K562 (cell line): ENCODE measurements at regions not wholly inside any gene's neighbourhood (a gene's known extent, or its start where the extent isn't known, plus 50 kb on each side); places are given as distances from the start of the nearest gene placed in this dataset.
"Not testable (repeated sequence)": the region's sequence is repeated elsewhere in the genome, so short reads cannot be mapped to it uniquely, and the experiment has no call there.

Source experiments
- ATAC-seq: fragments of 200-7000 bp; cut with Tn5 transposase; 3 replicates; pipeline ENCODE4 v1.9.1; 2020; ENCODE audit warnings: moderate library complexity
- BruUV-seq: library from RNA; stranded (reverse); fragments of 400-500 nt; replicated peaks from 2 replicates; lab custom pipeline; 2021; lab: Mats Ljungman, UMichigan
- CTCF ChIA-PET: fragments of 300-600 bp; formaldehyde crosslinking; extraction: SDS; loops from one replicate; lab custom pipeline; 2021; ENCODE audit warnings: low intra/inter-chr PET ratio; lab: Yijun Ruan, JAX
- POLR2A ChIA-PET: fragments of 300-600, 350-650 bp; sonication (Branson Sonifier 250); formaldehyde crosslinking; extraction: SDS; loops from one replicate; lab custom pipeline; 2021; ENCODE audit warnings: antibody characterized with exemption, inconsistent platforms; lab: Yijun Ruan, JAX
- DNase-seq, 4 experiments: peaks; one replicate each; pipeline versions ENCODE4 v3.0.0 to v3.0.0-alpha.2; 2011 to 2018; ENCODE audit warnings: low spot score in 3 of 4, mixed read lengths in 3 of 4; ENCODE audit errors: extremely low read depth in 1 of 4
- FAIRE-seq: peaks from 2 replicates; lab custom pipeline; 2011; peaks lifted over from hg19 to GRCh38; lab: Jason Lieb, UNC
- H2AFZ ChIP-seq: 2 replicates; pipeline ENCODE4 v1.6.0; 2011; ENCODE audit warnings: low read depth, low read length, control low read depth, inconsistent platforms
- H3K27ac ChIP-seq: fragments of 200-600 bp; 3 replicates; pipeline ENCODE4 v1.8.0; 2011; ENCODE audit warnings: low read depth, mild to moderate bottlenecking, control low read depth, inconsistent platforms, low read length, moderate library complexity, mixed read lengths; ENCODE audit errors: extremely low read depth
- H3K27me3 ChIP-seq, 2 experiments: fragments of 300-600 bp in 1 of 2; 2 replicates in 1 of 2; 3 replicates in 1 of 2; pipeline versions ENCODE4 v1.6.0 to v1.8.0; 2011; ENCODE audit warnings: inconsistent platforms in 2 of 2, low read length in 2 of 2, mild to moderate bottlenecking in 1 of 2, mixed read lengths in 1 of 2, moderate library complexity in 1 of 2; ENCODE audit not compliant: control insufficient read depth in 2 of 2, insufficient read depth in 2 of 2
- H3K36me3 ChIP-seq: fragments of 300-600 bp; 3 replicates; pipeline ENCODE4 v1.8.0; 2011; ENCODE audit warnings: mild to moderate bottlenecking, low read length, inconsistent platforms; ENCODE audit not compliant: control insufficient read depth, insufficient read depth
- H3K4me1 ChIP-seq, 2 experiments: fragments of 200-600 bp in 1 of 2; replicated peaks in 1 of 2; 2 replicates in 1 of 2; 3 replicates in 1 of 2; pipeline versions ENCODE4 v1.5.1 to v1.8.0; 2011; ENCODE audit warnings: inconsistent platforms in 2 of 2, low read length in 2 of 2, mild to moderate bottlenecking in 1 of 2, mixed read lengths in 1 of 2, moderate library complexity in 1 of 2; ENCODE audit not compliant: control insufficient read depth in 2 of 2, insufficient read depth in 2 of 2
- H3K4me2 ChIP-seq: 2 replicates; pipeline ENCODE4 v1.6.1; 2011; ENCODE audit warnings: low read length, control low read depth, inconsistent platforms, mixed read lengths; ENCODE audit not compliant: insufficient read depth
- H3K4me3 ChIP-seq: fragments of 200-600 bp; sonication (generic), shearing (Covaris generic); 2 replicates; pipeline ENCODE4 v1.5.1; 2016; ENCODE audit warnings: control low read depth, inconsistent platforms
- H3K79me2 ChIP-seq: fragments of 200-600 bp; 3 replicates; pipeline ENCODE4 v1.8.0; 2011; ENCODE audit warnings: low read length, inconsistent platforms; ENCODE audit not compliant: control insufficient read depth, insufficient read depth
- H3K9ac ChIP-seq, 2 experiments: 2 replicates each; pipeline versions ENCODE4 v1.6.0 to v1.6.1; 2011; ENCODE audit warnings: low read depth in 2 of 2, low read length in 2 of 2, control low read depth in 1 of 2, inconsistent platforms in 1 of 2, mild to moderate bottlenecking in 1 of 2, mixed read lengths in 1 of 2; ENCODE audit not compliant: insufficient read depth in 1 of 2
- H3K9me1 ChIP-seq: one replicate; pipeline ENCODE4 v1.6.0; 2011; ENCODE audit warnings: inconsistent platforms, mild to moderate bottlenecking, low read length, moderate library complexity; ENCODE audit not compliant: control insufficient read depth, insufficient read depth
- H3K9me3 ChIP-seq: replicated peaks from 2 replicates; pipeline ENCODE4 v1.5.1; 2011; ENCODE audit warnings: low read depth, low read length, inconsistent platforms; ENCODE audit not compliant: control insufficient read depth, insufficient read depth
- H4K20me1 ChIP-seq: replicated peaks from 2 replicates; pipeline ENCODE4 v1.6.1; 2011; ENCODE audit warnings: low read length, inconsistent platforms, mixed read lengths; ENCODE audit not compliant: control insufficient read depth, insufficient read depth
- BACH1 ChIP-seq: fragments of 200-800 bp; sonication (Bioruptor generic); IDR thresholded peaks from 2 replicates; pipeline ENCODE4 v1.6.1; 2016; ENCODE audit warnings: missing genetic modification characterization, missing compliant biosample characterization
- CREBBP ChIP-seq: IDR thresholded peaks from one replicate; pipeline ENCODE4 v1.6.1; 2012; ENCODE audit warnings: low read depth, mild to moderate bottlenecking, control low read depth, inconsistent platforms, low read length
- HLTF ChIP-seq: fragments of 450-650 bp; IDR thresholded peaks from 2 replicates; pipeline ENCODE4 v1.6.1; 2016
- SMARCC2 ChIP-seq: fragments of 450-650 bp; IDR thresholded peaks from 2 replicates; pipeline ENCODE4 v1.6.1; 2017; ENCODE audit warnings: antibody characterized with exemption, moderate library complexity, mild to moderate bottlenecking, low read depth
- STAT5B ChIP-seq: fragments of 250-450 bp; sonication (Bioruptor Pico); IDR thresholded peaks from 2 replicates; pipeline ENCODE4 v1.8.0; 2021; ENCODE audit warnings: mild to moderate bottlenecking, inconsistent platforms
- THRAP3 ChIP-seq: fragments of 450-650 bp; IDR thresholded peaks from 2 replicates; pipeline ENCODE4 v1.6.1; 2016; ENCODE audit warnings: mild to moderate bottlenecking, inconsistent platforms, borderline replicate concordance
- ZNF830 ChIP-seq: fragments of 250-450 bp; sonication (Bioruptor Pico); IDR thresholded peaks from 2 replicates; pipeline ENCODE4 v1.5.0; 2021; ENCODE audit warnings: mild to moderate bottlenecking
- WGBS: fragments of 100-300 bp; shearing (Covaris generic); methylation state at CpG from one replicate; pipeline ENCODE4 v1.1.6; 2016; ENCODE audit warnings: low coverage, mixed read lengths; ENCODE audit not compliant: insufficient coverage; ENCODE audit errors: missing lambda C conversion rate; 5-methylcytosine and 5-hydroxymethylcytosine counted together
- in situ Hi-C: fragments of 300-500 bp; cut with MboI; formaldehyde crosslinking; loops from 4 replicates; pipeline ENCODE4 v1.15.0; 2018; ENCODE audit warnings: inconsistent platforms, mixed read lengths
- intact Hi-C: fragments of 100-400 bp; cut with micrococcal nuclease; formaldehyde crosslinking; loops from 2 replicates; pipeline ENCODE4 v1.14.2; 2022
- TF ChIP-seq, protein P1 (sequence below): fragments of 250-450 bp; sonication (Bioruptor Pico); IDR thresholded peaks from 2 replicates; pipeline ENCODE4 v1.4.0; 2020; ENCODE audit warnings: mild to moderate bottlenecking
- TF ChIP-seq, protein P2 (sequence below): fragments of 450-650 bp; IDR thresholded peaks from 2 replicates; pipeline ENCODE4 v1.6.1; 2017; ENCODE audit warnings: antibody characterized with exemption, mild to moderate bottlenecking

DNA sequence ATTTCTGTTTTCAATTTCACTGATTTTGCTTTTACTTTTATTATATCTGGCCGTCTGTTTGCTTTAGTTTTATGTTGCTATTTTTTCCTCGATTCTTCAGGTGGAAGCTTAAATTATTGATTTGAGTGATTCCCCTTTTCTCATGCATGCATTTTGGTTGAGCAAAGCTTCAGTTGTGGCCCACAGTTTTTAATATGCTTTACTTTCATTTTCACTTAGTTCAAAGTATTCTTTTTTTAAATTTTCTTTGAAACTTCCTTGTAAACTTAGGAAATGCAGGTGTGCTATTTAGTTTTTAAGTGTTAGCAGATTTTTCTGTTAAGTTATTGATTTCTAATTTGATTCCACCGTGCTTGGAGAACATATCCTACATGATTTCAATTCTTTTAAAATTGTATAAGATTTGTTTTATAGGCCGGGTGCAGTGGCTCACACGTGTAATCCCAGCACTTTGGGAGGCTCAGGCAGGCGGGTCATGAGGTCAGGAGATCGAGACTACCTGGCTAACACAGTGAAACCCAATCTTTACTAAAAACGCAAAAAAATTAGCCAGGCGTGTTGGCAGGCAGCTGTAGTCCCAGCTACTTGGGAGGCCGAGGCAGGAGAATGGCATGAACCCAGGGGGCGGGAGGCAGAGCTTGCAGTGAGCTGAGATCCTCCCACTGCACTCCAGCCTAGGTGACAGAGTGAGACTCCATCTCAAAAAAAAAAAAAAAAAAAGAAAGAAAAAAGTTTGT lies 531.2 kb downstream of the KIF2B start (continued):
- no peak for TF ChIP-seq STAT5B
- no peak for TF ChIP-seq BACH1
- TF ChIP-seq SMARCC2, result no peak
- no peak for TF ChIP-seq CREBBP
- TF ChIP-seq THRAP3, result no peak
- TF ChIP-seq ZNF830 (CRISPR knock-in tag), result no peak
- TF ChIP-seq, protein P1, sequence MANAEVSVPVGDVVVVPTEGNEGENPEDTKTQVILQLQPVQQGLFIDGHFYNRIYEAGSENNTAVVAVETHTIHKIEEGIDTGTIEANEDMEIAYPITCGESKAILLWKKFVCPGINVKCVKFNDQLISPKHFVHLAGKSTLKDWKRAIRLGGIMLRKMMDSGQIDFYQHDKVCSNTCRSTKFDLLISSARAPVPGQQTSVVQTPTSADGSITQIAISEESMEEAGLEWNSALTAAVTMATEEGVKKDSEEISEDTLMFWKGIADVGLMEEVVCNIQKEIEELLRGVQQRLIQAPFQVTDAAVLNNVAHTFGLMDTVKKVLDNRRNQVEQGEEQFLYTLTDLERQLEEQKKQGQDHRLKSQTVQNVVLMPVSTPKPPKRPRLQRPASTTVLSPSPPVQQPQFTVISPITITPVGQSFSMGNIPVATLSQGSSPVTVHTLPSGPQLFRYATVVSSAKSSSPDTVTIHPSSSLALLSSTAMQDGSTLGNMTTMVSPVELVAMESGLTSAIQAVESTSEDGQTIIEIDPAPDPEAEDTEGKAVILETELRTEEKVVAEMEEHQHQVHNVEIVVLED (CRISPR knock-in tag), result no peak
- TF ChIP-seq, protein P2, sequence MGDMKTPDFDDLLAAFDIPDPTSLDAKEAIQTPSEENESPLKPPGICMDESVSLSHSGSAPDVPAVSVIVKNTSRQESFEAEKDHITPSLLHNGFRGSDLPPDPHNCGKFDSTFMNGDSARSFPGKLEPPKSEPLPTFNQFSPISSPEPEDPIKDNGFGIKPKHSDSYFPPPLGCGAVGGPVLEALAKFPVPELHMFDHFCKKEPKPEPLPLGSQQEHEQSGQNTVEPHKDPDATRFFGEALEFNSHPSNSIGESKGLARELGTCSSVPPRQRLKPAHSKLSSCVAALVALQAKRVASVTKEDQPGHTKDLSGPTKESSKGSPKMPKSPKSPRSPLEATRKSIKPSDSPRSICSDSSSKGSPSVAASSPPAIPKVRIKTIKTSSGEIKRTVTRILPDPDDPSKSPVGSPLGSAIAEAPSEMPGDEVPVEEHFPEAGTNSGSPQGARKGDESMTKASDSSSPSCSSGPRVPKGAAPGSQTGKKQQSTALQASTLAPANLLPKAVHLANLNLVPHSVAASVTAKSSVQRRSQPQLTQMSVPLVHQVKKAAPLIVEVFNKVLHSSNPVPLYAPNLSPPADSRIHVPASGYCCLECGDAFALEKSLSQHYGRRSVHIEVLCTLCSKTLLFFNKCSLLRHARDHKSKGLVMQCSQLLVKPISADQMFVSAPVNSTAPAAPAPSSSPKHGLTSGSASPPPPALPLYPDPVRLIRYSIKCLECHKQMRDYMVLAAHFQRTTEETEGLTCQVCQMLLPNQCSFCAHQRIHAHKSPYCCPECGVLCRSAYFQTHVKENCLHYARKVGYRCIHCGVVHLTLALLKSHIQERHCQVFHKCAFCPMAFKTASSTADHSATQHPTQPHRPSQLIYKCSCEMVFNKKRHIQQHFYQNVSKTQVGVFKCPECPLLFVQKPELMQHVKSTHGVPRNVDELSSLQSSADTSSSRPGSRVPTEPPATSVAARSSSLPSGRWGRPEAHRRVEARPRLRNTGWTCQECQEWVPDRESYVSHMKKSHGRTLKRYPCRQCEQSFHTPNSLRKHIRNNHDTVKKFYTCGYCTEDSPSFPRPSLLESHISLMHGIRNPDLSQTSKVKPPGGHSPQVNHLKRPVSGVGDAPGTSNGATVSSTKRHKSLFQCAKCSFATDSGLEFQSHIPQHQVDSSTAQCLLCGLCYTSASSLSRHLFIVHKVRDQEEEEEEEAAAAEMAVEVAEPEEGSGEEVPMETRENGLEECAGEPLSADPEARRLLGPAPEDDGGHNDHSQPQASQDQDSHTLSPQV, result no peak
- no peak for TF ChIP-seq HLTF

GRCh38 chr17:54361073-54361472 lies 538.3 kb downstream of the KIF2B start:
- H3K4me2 ChIP-seq, POLR2A ChIA-PET, in situ Hi-C loops, CTCF ChIA-PET, FAIRE-seq, DNase-seq, H3K9me3 ChIP-seq, H3K4me3 ChIP-seq, H4K20me1 ChIP-seq, ATAC-seq, BruUV-seq, H3K4me1 ChIP-seq, H3K27ac ChIP-seq, H2AFZ ChIP-seq, H3K36me3 ChIP-seq, H3K27me3 ChIP-seq, intact Hi-C loops, H3K9me1 ChIP-seq, H3K79me2 ChIP-seq, H3K9ac ChIP-seq: not testable (repeated sequence)
- WGBS, result 0% methylated on average over 4 of the region's 4 CpGs
